Stimulated activated CD4-positive, alpha-beta T cell treated with anti-CD3 and anti-CD28 coated beads, Interleukin-2, amount 100 ng/mL, for 24 hours (primary cell): ENCODE measurements at regions not wholly inside any gene's neighbourhood (a gene's known extent, or its start where the extent isn't known, plus 50 kb on each side); places are given as distances from the start of the nearest gene placed in this dataset.
"Not testable (repeated sequence)": the region's sequence is repeated elsewhere in the genome, so short reads cannot be mapped to it uniquely, and the experiment has no call there.

Source experiments
- DNase-seq, 2 donors: peaks; one replicate each; pipeline ENCODE4 v3.0.0-alpha.2; 2020

GRCh38 chr1:166395729-166396128 is 228.9 kb upstream of the FAM78B start:
- no peak for DNase-seq

GRCh38 chr1:166409253-166410082 is 242.7 kb upstream of the FAM78B start:
- DNase-seq, result not testable (repeated sequence)

GRCh38 chr1:166410083-166410385 is 243.2 kb upstream of the FAM78B start:
- no peak for DNase-seq

GRCh38 chr1:166416831-166417230 is 250.0 kb upstream of the FAM78B start:
- not testable (repeated sequence) for DNase-seq

- DNase-seq, result no peak
Observed at GRCh38 chr1:166418344-166418933, 251.6 kb upstream of the FAM78B start.

GRCh38 chr1:166422586-166422985 is 255.8 kb upstream of the FAM78B start:
- DNase-seq, result not testable (repeated sequence)

- no peak for DNase-seq
Observed at GRCh38 chr1:166432655-166433054, 265.9 kb upstream of the FAM78B start.

- not testable (repeated sequence) for DNase-seq
Observed at GRCh38 chr1:166433404-166434304, 266.9 kb upstream of the FAM78B start.

- no peak for DNase-seq
Observed at GRCh38 chr1:166457700-166458099, 290.9 kb upstream of the FAM78B start.

- no peak for DNase-seq
Observed at GRCh38 chr1:166464333-166464732, 297.5 kb upstream of the FAM78B start.

GRCh38 chr1:166470014-166470413 is 303.2 kb upstream of the FAM78B start:
- no peak for DNase-seq

- DNase-seq, result no peak
Observed at GRCh38 chr1:166470441-166470840, 303.6 kb upstream of the FAM78B start.

- no peak for DNase-seq
Observed at GRCh38 chr1:166471359-166471758, 304.6 kb upstream of the FAM78B start.

GRCh38 chr1:166479052-166479631 is 312.3 kb upstream of the FAM78B start:
- peak; percentile 62 to 70 for DNase-seq

- DNase-seq, result no peak
Observed at GRCh38 chr1:166484471-166484870, 317.7 kb upstream of the FAM78B start.

- no peak for DNase-seq
Observed at GRCh38 chr1:166484871-166485270, 318.1 kb upstream of the FAM78B start.

- DNase-seq, result no peak
Observed at GRCh38 chr1:166485620-166486019, 318.8 kb upstream of the FAM78B start.

GRCh38 chr1:166488327-166488726 is 321.5 kb upstream of the FAM78B start:
- no peak for DNase-seq

GRCh38 chr1:166489356-166489669 is 322.5 kb upstream of the FAM78B start:
- no peak for DNase-seq

- DNase-seq, result peak; percentile 47 to 48
Observed at GRCh38 chr1:166489670-166490436, 323.1 kb upstream of the FAM78B start.

GRCh38 chr1:166490437-166490991 is 323.7 kb upstream of the FAM78B start:
- no peak for DNase-seq

- not testable (repeated sequence) for DNase-seq
Observed at GRCh38 chr1:166493765-166494164, 327.0 kb upstream of the FAM78B start.
